HG03521 (cell line): ENCODE measurements at regions not wholly inside any gene's neighbourhood (a gene's known extent, or its start where the extent isn't known, plus 50 kb on each side); places are given as distances from the start of the nearest gene placed in this dataset.
"Not testable (repeated sequence)": the region's sequence is repeated elsewhere in the genome, so short reads cannot be mapped to it uniquely, and the experiment has no call there.

Source experiments
- ATAC-seq: cut with Tn5 transposase; IDR thresholded peaks from one replicate; pipeline ENCODE4 v1.9.1; 2021; ENCODE audit warnings: mild to moderate bottlenecking, moderate library complexity; ENCODE audit not compliant: unreplicated experiment

DNA sequence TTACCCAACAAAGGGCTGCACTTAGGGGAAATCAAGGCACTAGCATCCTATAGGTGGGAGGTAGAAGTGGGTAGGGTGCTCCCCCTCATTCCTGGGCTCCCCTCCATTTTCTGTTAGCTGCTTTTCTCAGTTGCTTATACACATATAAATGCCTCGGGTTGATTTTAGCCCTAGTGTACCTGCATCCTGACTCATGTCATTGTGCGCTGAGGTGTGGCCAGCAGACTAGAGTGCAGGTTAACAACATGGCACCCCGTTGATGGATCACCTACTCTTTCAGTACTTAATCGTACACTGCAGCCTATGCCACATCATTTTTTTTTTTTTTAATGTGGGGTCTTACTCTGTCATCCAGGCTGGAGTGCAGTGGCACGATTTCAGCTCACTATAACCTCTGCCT, 144.0 kb upstream of the ITGB1 start:
- no peak for ATAC-seq

DNA sequence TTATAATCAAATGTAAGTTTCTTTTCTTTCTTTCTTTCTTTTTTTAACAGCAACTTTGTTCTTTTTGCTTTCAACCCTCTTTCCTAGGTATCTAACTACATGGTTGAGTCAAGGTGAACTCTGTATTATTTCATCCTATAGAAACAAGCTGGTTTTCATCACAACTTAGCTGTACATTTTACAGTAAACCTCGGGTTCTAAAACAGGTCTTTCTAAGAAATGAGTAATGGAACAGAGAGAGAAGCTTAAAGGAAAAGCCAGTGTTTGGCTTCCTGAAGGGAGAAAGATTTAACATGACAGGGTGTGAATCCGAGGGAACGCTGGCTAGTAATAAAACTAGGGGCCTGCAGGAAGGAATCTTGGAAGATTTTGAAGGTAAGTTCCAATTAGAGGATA, 143.4 kb upstream of the ITGB1 start:
- no peak for ATAC-seq

DNA sequence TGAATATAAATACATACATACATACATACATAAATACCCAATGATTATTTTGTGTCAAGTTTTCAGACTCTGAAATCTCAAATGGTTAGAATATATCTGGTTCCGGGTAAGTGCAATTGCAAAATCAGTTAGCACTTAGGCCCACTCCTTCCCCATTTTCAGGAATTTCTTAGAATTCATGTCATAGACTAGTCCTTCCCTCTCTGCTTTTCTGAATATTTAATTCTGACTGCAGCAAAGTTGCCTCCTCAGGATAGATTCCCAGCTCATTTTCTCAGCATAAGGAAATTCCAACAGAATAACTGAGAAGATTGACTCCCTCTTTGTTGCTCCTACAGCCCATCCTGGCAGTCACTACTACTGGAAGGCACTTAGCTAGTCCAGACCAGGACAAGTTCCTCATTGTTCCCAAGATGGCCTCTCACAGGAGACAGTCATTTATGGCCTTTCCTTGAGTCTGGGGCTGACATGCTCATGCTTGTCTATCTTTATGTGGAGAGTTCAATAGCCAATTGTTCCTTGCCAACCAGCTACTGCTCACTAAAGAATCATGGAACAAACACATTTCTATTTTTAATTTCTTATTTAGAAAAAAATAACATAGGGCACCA, 142.9 kb upstream of the ITGB1 start:
- ATAC-seq, result no peak

DNA sequence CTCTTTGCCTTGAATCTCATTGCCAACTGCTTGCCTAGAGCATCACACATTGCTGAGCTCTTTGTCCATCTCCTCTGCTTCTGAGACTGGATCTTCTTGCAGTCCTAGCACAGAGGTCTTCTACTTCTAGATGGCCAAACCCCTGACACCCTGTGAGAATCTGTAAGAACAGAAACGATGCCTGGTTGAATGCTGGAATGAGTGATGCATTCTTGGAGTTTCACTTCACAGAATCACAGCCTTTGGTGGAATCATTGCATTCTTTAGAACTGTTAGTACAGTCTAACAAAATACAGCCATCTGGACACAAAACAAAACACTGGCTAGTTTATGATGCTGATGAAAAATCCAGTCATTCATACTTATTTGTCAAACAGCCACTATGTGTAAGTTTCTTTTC, 141.7 kb upstream of the ITGB1 start:
- no peak for ATAC-seq

DNA sequence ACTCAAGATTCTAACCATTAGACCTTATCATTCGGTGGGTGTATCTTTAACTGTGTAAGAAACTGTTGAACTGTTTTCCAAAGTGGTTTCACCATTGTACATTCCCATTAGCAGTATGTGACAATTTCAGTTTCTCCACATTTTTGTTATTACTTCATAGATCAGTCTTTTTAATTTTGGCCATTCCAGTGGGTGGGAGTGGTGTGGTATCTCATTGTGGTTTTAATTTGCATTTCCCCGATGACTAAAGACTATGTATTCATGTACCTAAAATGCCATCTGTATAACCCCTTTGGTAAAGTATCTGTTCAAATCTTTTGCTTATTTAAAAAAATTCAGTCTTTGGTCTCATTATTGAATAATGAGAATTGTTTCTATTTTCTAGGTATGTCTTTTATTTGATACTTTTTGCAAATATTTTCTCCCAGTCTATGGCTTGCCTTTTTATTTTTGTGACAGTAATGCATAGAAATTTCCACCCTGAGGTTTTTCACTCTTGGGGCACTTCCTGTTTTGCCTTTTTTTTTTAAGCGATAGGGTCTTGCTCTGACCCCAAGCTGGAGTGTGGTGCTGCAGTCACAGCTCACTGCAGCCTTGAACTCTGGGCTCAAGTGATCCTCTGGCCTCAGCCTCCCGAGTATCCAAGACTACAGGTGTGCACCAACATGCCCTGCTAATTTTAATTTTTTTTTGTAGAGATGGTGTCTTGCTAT, 141.1 kb upstream of the ITGB1 start:
- ATAC-seq, result no peak

DNA sequence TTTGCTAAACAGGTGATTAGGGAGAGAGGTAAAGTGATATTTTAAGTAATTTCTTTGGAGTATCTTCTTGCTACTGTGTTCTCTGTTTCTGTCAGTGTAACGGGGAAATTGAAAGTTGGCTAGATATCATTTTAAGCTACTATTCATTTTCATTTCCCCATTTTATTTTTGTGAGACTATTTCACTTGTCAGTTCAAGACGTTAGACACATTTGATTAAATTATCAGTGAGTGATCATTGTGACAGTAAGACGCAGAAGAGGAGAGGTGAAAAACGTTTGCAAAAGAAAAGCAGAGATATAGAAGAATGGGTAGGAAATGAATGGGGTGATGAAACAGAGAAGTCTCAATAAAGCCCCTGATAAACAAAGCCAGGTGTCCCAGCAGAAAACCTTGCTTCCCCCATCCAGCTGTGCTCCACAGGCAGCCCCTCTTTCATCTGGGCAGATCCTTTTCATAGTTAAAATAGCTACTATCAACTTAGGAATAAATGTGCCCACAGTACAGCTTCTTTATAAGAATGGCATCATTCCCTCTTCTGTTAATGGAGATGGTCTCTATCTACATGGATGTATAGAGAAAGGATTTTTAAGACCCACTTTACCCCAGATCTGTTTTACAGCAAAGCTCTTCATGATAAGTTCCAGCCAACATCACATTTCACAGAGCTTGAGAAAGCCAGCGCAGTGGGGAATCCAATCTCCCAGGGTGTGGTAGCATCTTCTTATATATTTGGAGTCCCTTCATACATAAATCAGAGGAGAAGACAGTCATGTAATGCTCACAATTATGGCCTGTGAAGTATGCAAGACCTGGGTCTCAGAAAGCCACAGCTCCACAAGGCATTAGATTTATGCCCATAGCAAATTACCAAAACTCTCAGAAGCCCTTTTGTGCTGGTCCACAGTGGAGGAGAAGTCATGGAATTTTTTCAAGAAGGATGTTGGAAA, 138.1 kb upstream of the ITGB1 start:
- peak; percentile 63 for ATAC-seq

DNA sequence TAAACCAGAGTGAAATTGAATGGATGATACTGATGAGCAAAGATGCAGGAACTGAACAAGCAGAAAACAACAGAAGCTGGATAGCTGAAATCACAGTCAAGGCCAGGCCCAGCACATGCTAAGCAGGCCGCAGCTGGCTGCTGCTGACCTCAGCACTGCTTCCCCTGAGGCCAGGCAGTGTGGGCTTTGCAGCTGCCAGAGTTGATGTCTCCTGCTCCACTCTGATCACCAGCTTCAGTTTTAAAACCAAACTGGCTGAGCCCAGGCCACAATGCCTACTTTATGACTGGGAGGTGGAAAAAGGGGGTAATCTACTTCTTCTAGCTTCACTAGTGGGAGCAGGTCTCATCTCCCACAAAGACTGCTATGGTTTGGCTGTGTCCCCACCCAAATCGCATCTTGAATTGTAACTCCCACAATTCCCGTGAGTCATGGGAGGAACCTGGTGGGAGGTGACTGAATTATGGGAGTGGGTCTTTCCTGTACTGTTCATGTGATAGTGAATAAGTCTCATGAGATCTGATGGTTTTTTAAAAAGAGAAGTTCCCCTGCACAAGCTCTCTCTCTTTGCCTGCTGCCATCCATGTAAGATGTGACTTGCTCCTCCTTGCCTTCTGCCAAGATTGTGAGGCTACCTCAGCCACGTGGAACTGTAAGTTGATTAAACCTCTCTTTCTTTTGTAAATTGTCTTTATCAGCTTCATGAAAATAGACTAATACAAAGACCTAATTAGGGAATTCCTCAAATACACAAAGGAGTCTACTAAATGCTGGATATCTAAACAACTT, 136.4 kb upstream of the ITGB1 start:
- ATAC-seq, result no peak

DNA sequence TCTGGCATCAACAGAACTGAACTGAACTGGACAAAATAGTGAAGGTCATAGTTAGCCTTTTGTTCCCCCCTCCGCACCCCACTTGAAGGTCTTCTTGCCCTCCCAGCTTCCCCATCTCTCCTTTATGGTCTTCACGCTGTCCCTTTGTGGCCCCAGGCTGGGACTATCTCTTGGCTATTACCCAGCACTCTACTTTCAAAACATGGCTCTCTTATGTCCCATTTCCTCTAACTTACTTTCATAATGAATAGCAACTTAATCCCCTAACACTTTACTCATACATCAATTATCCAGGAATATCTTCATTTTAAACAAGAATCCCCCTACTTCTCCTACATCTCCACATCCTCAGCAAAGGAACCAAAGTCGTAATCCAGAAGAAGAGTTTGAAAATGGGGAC, 135.3 kb upstream of the ITGB1 start:
- ATAC-seq, result no peak

DNA sequence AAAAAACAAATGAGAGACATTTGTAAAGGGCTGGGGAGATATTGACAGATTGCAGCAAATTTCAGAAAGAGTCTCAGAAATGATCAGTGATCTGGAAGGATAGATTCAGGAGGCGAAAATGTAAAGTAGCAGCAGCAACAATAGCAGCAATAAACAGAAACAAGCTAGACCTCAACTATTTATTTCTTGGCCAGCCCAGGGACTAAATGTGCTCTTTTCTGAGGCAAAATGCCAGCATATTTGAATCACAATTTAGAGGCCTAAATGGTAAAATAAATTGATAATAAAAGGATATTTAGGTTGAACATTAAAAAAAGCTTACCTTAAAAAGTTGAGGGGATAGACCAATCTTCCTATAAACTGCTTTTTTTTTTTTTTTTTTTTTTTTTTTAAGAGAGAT, 134.6 kb upstream of the ITGB1 start:
- no peak for ATAC-seq

DNA sequence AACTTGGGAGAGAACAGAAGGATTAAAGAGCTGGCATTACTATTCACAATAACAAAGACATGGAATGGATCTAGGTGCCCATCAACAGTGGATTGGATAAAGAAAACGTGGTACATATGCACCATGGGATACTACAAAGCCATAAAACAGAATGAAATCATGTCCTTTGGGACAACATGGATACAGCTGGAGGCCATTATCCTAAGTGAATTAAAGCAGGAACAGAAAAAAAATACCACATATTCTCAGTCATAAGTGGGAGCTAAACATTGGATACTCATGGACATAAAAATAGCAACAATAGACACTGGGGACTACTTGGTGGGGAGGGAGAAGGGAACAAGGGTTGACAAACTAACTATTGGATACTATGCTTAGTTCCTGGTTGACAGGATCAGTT, 133.2 kb upstream of the ITGB1 start:
- ATAC-seq, result no peak

DNA sequence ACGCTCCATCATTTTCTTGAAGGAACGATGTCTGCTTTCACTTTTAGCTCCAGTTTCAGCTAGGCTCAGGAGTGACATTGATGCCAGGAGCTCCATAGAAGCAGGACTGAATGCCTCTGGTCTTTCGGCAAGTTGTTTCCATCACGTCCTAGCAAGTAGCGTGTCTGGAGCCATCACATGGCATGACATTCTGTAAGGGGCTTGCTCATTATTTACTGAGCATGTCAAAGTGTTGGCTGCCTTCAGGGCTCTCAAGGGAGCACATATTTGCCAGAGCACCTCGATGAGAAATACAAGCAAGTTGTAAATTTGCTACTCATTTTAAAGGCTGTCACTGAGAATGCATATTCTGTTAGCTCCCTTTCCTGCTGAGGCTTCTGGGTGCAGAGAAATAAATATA, 131.0 kb upstream of the ITGB1 start:
- no peak for ATAC-seq

DNA sequence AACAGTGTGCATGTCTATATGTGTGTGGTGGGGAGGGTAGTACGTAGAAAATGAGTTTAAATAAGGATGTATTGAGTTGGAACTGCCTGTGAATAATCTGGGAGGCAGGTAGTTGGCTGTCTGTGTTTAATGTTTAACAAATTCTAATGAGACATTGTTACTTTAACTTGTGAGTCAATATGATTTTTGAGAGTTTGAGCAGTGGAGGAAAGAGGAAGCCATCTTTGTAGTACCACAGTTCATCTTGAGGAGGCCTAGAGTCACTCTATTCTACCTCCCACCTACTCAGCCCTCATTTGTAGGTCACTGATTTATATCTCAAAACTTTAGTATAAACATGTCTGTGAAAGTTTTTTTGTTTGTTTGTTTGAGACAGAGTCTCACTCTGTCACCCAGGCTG, 129.9 kb upstream of the ITGB1 start:
- no peak for ATAC-seq

DNA sequence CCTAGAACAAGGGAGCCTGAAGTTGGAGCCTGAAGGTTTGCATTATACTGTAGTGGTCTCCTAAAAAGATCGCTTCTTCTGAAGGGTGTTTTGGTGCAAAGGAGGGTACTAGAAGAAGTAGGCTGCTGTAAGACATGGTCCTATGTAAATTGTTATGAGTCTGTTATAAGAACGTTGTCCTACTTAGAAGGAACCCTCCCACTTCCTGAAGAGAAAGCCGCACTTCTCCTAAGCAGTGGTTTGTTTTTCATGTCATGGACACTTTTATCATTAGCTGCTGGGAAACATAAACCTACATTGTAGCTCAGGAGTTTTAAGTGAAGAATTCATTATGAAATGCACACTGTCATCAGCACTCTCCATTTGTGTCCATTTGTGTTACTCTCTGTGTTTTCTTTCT, 129.1 kb upstream of the ITGB1 start:
- ATAC-seq, result no peak

DNA sequence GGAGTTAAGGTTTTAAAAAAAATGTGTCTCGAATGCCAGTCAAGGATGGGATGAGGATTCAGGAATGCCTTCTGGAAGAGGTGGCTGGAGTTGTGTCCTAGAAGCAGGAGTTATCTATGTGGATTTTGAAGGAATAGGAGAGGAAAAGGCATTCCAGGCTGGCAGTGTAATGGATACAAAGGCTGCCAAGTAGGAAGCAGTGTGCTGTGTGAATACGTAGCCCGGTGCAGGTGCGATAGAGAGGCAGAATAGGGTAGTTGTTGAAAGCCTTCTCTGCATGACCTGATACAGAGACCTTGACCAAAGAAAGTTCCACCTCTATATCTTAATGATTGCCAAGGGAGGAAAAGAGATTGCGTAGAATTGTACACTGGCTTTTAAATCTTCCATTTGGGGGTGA, 128.1 kb upstream of the ITGB1 start:
- ATAC-seq, result no peak

DNA sequence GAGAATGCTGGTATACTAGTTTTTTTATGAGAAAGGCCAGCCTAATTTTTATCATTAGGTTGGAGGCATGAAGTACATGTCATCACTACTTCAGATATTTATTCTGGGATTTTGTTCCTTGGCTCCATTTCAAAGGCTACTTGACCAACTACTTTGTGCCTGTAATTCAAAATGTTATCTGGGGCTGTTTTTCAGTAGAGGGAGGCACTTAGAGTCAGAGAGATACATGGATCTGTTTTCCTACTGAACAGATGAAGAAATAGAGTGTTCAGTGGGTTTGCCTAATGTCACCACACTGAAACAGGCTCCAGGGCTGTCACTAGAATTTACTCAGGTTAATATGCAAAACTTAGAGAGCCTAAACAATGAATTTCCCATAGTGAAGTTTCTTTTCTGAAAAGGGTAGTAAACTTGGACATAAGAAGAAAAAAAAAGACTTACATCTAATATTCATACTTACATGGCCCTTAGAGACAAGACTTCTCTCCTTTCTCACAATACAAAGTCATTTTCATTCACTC, 127.3 kb upstream of the ITGB1 start:
- no peak for ATAC-seq

DNA sequence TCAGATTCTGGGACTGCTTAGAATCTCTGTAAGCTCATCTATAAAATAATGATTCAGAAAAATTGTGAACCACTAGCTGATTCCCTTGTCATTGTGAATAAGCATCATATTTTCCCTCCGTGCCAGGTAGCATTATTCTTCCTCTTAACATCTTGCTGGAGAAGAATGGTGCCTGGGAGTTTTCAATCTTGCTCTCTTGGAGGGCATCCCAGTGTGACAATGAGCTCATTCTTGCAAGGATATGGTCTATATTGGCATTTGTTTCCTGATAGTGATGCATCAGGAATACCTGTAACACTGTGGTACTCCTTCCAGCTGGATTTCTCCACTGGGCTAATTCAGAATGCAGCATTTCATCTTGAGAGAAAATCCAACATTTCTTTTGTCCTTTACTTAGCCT, 126.4 kb upstream of the ITGB1 start:
- ATAC-seq, result no peak

DNA sequence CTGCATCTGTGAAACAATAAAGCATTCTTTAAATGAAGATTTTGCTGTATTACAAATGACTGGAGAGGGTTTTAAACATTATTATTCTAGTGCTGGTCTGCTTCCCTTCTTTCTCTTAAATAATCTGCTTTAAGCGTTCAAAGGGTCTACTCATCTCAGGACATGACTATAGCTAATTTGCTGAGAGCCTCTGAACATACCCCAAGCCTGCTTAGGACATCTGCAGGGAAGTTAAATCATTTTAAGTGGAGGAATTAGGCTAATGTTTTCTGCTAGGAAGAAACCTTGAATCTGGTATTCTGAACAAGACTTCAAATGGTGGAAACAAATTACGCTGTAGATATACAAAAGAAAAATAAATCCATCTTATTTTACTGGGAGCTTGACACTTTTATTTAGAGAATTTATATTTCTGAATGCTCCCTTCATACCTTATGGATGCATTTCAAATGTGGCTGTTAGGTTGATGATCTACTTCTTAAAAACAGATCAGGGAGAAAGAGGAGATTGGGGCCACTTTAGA, 124.4 kb upstream of the ITGB1 start:
- no peak for ATAC-seq

DNA sequence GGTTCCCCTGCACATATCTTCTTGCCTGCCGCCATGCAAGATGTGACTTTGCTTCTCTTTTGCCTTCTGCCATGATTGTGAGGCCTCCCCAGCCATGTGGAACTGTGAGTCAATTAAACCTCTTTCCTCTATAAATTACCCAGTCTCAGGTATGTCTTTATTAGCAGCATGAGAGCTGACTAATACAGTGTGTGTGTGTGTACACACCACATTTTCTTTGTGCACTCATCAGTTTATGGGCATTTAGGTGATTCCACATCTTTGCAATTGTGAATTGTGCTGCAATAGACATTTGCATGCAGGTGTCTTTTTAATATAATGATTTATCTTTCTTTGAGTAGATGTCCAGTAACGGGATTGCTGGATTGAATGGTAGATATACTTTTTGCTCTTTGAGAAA, 122.4 kb upstream of the ITGB1 start:
- ATAC-seq, result not testable (repeated sequence)

DNA sequence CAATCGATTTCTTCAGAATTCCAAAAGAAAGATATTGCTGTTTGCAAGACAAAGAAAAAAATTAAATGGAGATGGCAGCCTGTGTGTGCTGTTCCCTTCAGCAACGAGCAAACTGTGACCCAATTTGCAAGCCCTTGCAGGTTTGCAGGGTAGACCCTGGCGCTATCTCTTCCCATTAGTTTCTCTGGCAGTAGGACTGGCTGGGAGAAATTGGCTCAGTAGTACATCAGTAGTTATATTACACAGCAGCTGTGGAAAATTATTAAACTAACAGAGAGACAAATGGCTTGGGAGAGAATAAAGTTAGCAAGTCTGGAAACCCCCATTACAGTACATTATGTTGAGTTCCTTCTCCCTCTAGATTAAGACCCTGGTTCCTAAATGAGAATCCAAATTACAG, 116.4 kb upstream of the ITGB1 start:
- no peak for ATAC-seq

DNA sequence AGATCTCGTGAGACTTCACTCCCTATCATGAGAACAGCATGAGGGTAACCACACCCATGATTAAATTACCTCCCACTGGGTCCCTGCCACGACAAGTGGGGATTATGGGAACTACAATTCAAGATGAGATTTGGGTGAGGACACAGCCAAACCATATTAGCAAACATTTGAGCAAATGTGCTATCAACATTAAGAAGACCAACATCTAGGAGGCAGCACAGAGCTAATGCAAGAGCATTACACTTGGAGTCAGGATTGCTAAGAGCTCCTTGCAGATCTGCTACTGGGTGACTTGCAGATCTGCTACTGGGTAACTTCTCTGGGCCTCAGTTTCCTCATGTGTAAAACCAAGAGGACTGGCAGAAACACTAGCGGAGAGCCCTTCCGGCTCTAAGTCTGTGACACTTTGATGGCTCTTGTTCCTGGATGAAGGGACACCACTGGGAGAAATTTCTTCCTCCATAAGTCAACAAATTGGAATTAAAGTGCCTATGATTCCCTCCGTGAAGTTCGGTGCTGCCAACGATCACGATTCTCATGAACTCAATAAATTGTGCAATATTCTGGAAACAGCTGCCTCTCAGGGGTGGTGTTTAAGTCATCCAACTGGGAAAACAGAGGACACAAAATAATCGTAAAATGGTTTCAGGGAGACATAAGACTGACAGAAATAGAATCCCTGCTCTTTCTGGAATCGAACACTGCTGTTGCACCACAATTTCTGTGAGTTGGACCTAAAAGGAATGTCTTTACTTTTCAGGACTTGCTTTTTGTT, 115.8 kb upstream of the ITGB1 start:
- ATAC-seq, result no peak
